ENCODE measurements at regions not wholly inside any gene's neighbourhood (a gene's known extent, or its start where the extent isn't known, plus 50 kb on each side); places are given as distances from the start of the nearest gene placed in this dataset.

DNA sequence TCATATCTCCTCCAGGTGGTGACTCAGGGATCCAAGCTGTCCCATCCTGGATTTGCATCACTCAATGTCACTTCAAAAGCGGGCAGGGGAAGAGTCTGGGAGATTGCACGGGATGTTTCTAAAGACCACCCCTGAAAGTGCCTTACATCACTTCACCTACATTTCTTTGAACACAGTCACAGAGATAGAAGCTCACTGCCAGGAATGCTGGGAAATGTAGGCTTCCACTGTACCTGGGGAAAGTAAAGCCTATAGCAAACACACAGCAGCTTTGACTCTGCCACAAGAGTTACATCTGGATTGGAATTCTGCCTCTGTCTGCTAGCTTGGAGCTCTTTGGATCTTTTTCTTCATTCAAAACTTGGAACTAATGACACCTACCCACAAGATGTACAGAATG, 300.9 kb downstream of the WDR11 start:
- Histone ChIP-seq H3K4me1 (peaks cover 12 to 20% of the 10 kb centered on the region in 2 donors), H3K4me3 (replicated peaks in 1 of 3) (no peak overlapping the region), H3K27ac (no peak overlapping the region), H3K27me3 (no peaks in the 10 kb centered on the region), H3K9me3 (no peaks in the 10 kb centered on the region), H3K36me3 (no peaks in the 10 kb centered on the region)
- no peak for TF ChIP-seq CTCF (IDR thresholded peaks at IDR 0.05)
- no peak for TF ChIP-seq POLR2A (IDR thresholded peaks at IDR 0.05)
- intact Hi-C loops (cut with DNase I), result no loop called here
- WGBS, 2 donors, result 81 to 90% methylated on average over 2 of the region's 2 CpGs
- no peak for DNase-seq

GRCh38 chr10:121152935-121153334, 301.8 kb downstream of the WDR11 start:
- H3K4me3 ChIP-seq (replicated peaks in 1 of 3), result no peak overlapping the region
- H3K27ac ChIP-seq, result no peak overlapping the region
- peaks cover 12 to 20% of the 10 kb centered on the region in 2 donors for H3K4me1 ChIP-seq
- intact Hi-C loops (cut with DNase I), result no loop called here
- H3K27me3 ChIP-seq, result no peaks in the 10 kb centered on the region
- no peaks in the 10 kb centered on the region for H3K9me3 ChIP-seq
- 92 to 93% methylated on average over 1 of the region's 1 CpG for WGBS, 2 donors
- TF ChIP-seq POLR2A (IDR thresholded peaks at IDR 0.05) (no peak), CTCF (IDR thresholded peaks at IDR 0.05) (no peak)
- DNase-seq, result no peak
- no peaks in the 10 kb centered on the region for H3K36me3 ChIP-seq

GRCh38 chr10:121154310-121154709, 303.1 kb downstream of the WDR11 start:
- intact Hi-C loops (cut with DNase I), result no loop called here
- H3K4me1 ChIP-seq, result peaks cover 12 to 16% of the 10 kb centered on the region in 2 donors
- DNase-seq, result no peak
- no peaks in the 10 kb centered on the region for H3K36me3 ChIP-seq
- no peaks in the 10 kb centered on the region for H3K27me3 ChIP-seq
- H3K9me3 ChIP-seq, result no peaks in the 10 kb centered on the region
- no peak for TF ChIP-seq POLR2A (IDR thresholded peaks at IDR 0.05)
- WGBS, 2 donors, result 79 to 80% methylated on average over 2 of the region's 2 CpGs
- H3K4me3 ChIP-seq (replicated peaks in 1 of 3), result no peak overlapping the region
- no peak overlapping the region for H3K27ac ChIP-seq

DNA sequence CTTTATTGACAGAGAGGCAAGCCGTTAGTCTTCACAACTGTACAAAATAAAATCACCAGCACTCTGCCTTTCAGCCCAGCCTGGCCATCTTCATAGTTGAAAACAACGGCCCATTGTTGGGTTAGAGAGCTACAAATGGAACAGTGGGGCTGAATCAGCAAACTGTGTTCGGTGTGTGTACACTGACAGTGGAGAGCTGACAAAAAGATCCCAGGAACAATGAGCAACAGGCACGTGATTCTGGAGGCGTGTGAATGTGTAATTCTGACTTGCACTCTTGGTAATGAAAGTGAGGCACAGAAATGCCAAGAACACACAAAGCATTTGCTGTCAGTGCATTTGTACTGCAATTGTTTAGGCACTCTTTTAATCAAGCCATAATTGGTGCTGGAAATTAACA, 303.7 kb downstream of the WDR11 start:
- peaks cover 12 to 16% of the 10 kb centered on the region in 2 donors for H3K4me1 ChIP-seq
- no peak overlapping the region for H3K4me3 ChIP-seq (replicated peaks in 1 of 3)
- H3K27me3 ChIP-seq, result no peaks in the 10 kb centered on the region
- no peaks in the 10 kb centered on the region for H3K9me3 ChIP-seq
- no peaks in the 10 kb centered on the region for H3K36me3 ChIP-seq
- intact Hi-C loops (cut with DNase I), result no loop called here
- no peak for TF ChIP-seq POLR2A (IDR thresholded peaks at IDR 0.05)
- no peak for TF ChIP-seq CTCF (IDR thresholded peaks at IDR 0.05)
- 17 to 32% methylated on average over 5 of the region's 5 CpGs for WGBS, 2 donors
- DNase-seq, result peak; percentile 27 to 45
- no peak overlapping the region for H3K27ac ChIP-seq

- H3K4me1 ChIP-seq, result peaks cover 12 to 16% of the 10 kb centered on the region in 2 donors
- intact Hi-C loops (cut with DNase I), result no loop called here
- no peaks in the 10 kb centered on the region for H3K36me3 ChIP-seq
- TF ChIP-seq POLR2A (IDR thresholded peaks at IDR 0.05), result no peak
- no peak for TF ChIP-seq CTCF (IDR thresholded peaks at IDR 0.05)
- no peaks in the 10 kb centered on the region for H3K9me3 ChIP-seq
- H3K4me3 ChIP-seq (replicated peaks in 1 of 3), result no peak overlapping the region
- H3K27ac ChIP-seq, result no peak overlapping the region
- 21 to 28% methylated on average over 5 of the region's 5 CpGs for WGBS, 2 donors
- DNase-seq, result peak; percentile 63 to 69
- no peaks in the 10 kb centered on the region for H3K27me3 ChIP-seq
These were observed 304.7 kb downstream of the WDR11 start for GRCh38 chr10:121155742-121156474.

All from thyroid gland (tissue), 4 donors.